ENCODE measurements at regions not wholly inside any gene's neighbourhood (a gene's known extent, or its start where the extent isn't known, plus 50 kb on each side); places are given as distances from the start of the nearest gene placed in this dataset.

- no peak for DNase-seq (ENCODE audit: low spot score)
Measured at GRCh38 chr14:48874711-48875110, 711.5 kb downstream of the RPS29 start.

GRCh38 chr14:48857366-48857765 lies 728.8 kb downstream of the RPS29 start:
- no peak for DNase-seq (ENCODE audit: low spot score)

GRCh38 chr14:48853159-48853558 lies 733.0 kb downstream of the RPS29 start:
- no peak for DNase-seq (ENCODE audit: low spot score)

GRCh38 chr14:48849741-48850322 lies 736.3 kb downstream of the RPS29 start:
- DNase-seq (ENCODE audit: low spot score) = no peak

- no peak for DNase-seq (ENCODE audit: low spot score)
Measured at GRCh38 chr14:48842785-48843184, 743.4 kb downstream of the RPS29 start.

- DNase-seq (ENCODE audit: low spot score) = no peak
Measured at GRCh38 chr14:48826058-48826457, 760.1 kb downstream of the RPS29 start.

- DNase-seq (ENCODE audit: low spot score) = no peak
Measured at GRCh38 chr14:48814562-48814961, 771.6 kb downstream of the RPS29 start.

DNA sequence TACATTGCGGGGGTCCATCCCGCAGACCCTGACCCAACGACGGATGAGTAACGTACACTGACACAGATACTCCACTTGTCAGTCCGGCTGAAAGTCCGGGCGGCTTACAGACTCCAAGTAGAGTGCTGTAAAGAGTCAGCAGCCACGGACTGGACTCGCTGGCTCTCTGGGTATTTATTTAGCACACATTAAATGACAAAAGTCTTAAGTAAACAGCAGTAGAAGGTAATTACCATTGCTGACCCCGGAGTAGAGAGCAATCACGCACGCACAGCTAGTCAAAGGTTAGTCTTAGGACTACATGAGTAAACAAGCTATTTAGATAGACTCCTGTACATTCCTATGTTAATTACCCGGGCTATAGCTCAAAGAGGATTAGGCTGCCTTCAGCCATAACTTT lies 780.9 kb downstream of the RPS29 start:
- no peak for DNase-seq (ENCODE audit: low spot score)

DNA sequence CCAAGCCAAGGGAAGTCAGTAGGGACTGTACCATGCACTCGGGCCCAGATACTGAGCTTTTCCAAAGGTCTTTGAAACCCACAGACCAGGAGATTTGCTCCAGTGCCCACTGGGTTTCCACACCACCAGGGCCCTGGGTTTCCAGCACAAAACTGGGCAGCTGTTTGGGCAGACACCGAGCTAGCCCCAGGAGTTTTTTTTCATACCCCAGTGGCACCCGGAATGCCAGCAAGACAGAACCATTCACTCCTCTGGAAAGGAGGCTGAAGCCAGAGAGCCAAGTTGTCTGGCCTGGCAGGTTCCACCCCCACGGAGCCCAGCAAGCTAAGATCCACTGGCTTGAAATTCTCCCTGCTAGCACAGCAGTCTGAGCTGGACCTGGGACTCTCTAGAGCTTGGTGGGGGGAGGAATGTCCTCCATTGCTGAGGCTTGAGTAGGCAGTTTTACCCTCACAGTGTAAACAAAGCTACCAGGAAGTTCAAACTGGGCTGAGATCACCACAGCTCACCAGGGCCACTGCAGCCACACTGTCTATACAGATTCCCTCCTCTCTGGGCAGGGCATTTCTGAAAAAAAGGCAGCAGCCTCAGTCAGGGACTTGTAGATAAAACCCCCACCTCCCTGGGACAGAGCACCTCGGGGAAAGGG lies 793.7 kb downstream of the RPS29 start:
- DNase-seq (ENCODE audit: low spot score) = peak; percentile 14

DNA sequence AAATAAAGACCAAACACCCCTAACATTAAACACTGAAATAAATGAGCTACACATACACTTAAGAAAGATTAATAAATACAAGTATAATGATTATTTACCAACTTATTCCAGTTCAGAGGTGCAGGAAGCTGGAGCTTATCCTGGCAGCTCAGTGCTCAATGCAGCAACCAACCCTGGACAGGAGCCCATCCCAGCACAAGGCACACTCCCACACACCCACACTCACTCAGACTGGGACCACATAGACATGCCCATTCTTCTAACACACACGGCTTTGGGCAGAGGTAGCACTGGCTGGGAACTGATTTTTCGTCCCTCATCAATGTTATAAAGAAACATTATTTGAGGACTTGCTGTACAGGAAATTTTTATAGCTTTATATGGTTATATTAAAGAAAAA lies 797.4 kb downstream of the RPS29 start:
- peak; percentile 21 for DNase-seq (ENCODE audit: low spot score)

DNA sequence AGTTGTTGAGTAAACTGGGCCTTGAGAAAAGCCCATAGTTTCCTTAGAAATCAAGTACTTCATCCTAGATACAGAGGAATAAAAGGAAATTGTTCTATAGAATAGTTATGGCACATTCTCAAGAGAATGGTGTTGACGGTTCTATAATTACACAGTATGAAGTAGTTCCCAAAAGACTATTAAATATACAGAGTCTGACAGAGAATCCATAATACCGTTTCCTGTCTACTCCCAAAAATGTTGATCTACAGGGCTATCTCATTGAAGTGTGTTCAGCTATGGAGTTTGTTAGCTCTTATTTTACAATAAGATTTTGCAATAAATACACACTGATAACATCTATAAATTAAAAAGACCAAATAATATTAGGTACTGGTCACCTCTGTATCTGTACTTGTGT lies 799.7 kb downstream of the RPS29 start:
- DNase-seq (ENCODE audit: low spot score) = no peak

GRCh38 chr14:48771717-48772116 lies 814.5 kb downstream of the RPS29 start:
- DNase-seq (ENCODE audit: low spot score) = peak; percentile 37

DNA sequence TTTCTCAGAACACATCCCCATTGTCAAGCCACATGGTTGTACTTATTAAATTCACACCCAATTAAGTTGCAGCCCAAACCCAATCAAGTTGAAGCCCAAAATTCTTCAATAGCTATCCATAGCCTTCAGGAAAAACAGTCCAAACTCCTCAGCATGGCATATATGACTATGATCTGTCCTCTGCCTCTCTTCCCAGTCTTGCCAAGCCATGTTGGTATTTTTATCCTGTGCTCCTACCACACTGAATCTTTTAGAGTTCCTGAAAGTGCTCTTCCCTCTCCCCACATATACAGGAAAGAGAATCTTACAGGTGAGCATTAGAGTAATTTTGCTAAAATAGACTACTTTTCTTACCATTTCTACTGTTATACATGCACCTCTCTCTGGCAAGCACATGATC lies 834.9 kb downstream of the RPS29 start:
- no peak for DNase-seq (ENCODE audit: low spot score)

DNA sequence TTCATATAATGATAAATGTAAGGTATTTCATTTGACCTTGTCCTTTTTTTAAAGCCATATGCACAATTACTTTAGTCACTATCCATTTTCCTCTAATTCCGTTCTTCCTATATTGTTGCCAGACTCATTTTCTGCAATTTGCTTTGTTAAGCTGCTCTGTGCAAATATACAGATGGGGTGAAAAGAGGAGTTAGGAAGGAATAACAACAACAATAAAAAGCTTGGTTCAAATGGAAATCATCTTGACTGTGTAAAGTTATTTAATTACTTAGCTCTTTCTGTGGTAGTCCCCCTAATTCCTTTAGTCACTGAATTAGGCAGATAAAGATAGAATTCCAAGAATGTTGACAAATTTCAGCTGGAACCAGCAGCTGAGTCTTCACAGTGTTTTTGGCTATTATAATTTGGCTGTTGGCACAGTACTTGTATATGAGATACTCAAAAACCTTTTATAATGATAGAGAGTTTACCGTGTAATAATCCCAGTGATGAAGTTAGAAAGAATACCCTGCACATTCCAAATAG lies 838.0 kb downstream of the RPS29 start:
- no peak for DNase-seq (ENCODE audit: low spot score)

- no peak for DNase-seq (ENCODE audit: low spot score)
Measured at GRCh38 chr14:48747561-48748089, 838.6 kb downstream of the RPS29 start.

DNA sequence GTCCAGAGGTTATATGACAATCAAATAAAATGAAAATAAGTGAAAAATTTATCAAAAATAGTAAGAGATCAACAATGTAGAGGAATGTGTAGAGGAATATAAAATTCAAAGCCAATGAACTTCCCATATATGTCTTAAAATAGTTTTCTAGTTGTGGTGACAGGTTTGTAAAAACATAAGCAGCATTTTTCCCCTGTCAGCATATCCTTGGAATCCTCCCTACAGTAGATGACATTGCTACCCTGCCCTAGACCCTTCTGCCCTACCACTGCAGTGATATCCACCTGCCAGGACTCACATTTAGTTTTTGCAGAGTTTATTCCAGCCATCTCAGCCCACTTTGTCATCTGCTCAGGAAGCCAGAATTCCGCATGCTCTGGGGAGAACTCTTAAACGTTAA lies 842.0 kb downstream of the RPS29 start:
- DNase-seq (ENCODE audit: low spot score) = no peak

GRCh38 chr14:48738186-48738925 lies 847.8 kb downstream of the RPS29 start:
- DNase-seq (ENCODE audit: low spot score) = no peak

- DNase-seq (ENCODE audit: low spot score) = no peak
Measured at GRCh38 chr14:48735607-48736006, 850.6 kb downstream of the RPS29 start.

DNA sequence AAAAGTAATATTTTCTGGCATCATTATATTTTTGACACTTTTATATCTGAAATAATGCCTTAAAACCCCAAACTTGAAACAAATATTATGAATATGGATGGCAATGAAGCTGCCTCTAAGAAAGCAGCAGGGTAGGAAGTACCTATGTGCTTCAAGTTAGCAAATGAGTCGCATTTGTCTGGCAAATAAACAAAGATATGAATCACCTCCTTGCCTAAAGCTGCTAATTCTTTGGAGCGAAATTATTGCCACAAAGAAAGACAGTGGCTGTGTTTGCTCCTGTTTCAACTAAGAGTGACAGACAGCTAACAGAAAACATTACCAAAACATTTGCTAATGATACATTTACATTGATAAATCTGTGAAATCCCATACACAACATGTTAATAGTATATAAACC lies 854.9 kb downstream of the RPS29 start:
- DNase-seq (ENCODE audit: low spot score) = no peak

GRCh38 chr14:48726080-48726642 lies 860.0 kb downstream of the RPS29 start:
- DNase-seq (ENCODE audit: low spot score) = no peak

- peak; percentile 33 for DNase-seq (ENCODE audit: low spot score)
Measured at GRCh38 chr14:48725051-48725734, 861.0 kb downstream of the RPS29 start.

Measured in A172 (cell line).